CD8-positive, alpha-beta memory T cell (primary cell): ENCODE measurements at regions not wholly inside any gene's neighbourhood (a gene's known extent, or its start where the extent isn't known, plus 50 kb on each side); places are given as distances from the start of the nearest gene placed in this dataset.

Experiments
- CTCF ChIA-PET: fragments of 350-600 bp; sonication (Branson Sonifier 250); formaldehyde crosslinking; loops from one replicate; lab custom pipeline; 2021; ENCODE audit warnings: antibody characterized with exemption; lab: Charles Lee
- POLR2A ChIA-PET: fragments of 350-600 bp; sonication (Branson Sonifier 250); formaldehyde crosslinking; loops from one replicate; lab custom pipeline; 2021; ENCODE audit warnings: antibody characterized with exemption; lab: Charles Lee
- DNase-seq, 5 donors: peaks; one replicate each; pipeline versions ENCODE4 v3.0.0 to v3.0.0-alpha.2; 2020 to 2022; ENCODE audit warnings: mixed read lengths in 1 of 5
- H3K27ac ChIP-seq: one replicate; pipeline ENCODE4 v1.7.0; 2013; ENCODE audit warnings: low read depth, mild to moderate bottlenecking, low read length, moderate library complexity
- H3K27me3 ChIP-seq: 2 replicates; pipeline ENCODE4 v1.7.0; 2013; ENCODE audit warnings: low read length, mild to moderate bottlenecking; ENCODE audit not compliant: insufficient read depth, poor library complexity, severe bottlenecking
- H3K36me3 ChIP-seq: 2 replicates; pipeline ENCODE4 v1.7.0; 2013; ENCODE audit warnings: mild to moderate bottlenecking, low read length, moderate library complexity; ENCODE audit not compliant: insufficient read depth
- H3K4me1 ChIP-seq: 2 replicates; pipeline ENCODE4 v1.7.0; 2013; ENCODE audit warnings: mild to moderate bottlenecking, low read length, moderate library complexity; ENCODE audit not compliant: insufficient read depth
- H3K4me3 ChIP-seq: 2 replicates; pipeline ENCODE4 v1.7.0; 2013; ENCODE audit warnings: mild to moderate bottlenecking, low read length
- H3K9me3 ChIP-seq: 2 replicates; pipeline ENCODE4 v1.7.0; 2013; ENCODE audit warnings: mild to moderate bottlenecking, low read length
- H3K27ac Mint-ChIP-seq, 8 donors: one replicate each; pipeline ENCODE4 v1.8.0; 2020 to 2021; ENCODE audit warnings: mixed read lengths in 8 of 8, mild to moderate bottlenecking in 6 of 8, inconsistent platforms in 3 of 8, moderate library complexity in 3 of 8
- H3K27me3 Mint-ChIP-seq, 2 donors: one replicate each; pipeline ENCODE4 v1.8.0; 2020 to 2021; ENCODE audit warnings: mixed read lengths in 2 of 2, mild to moderate bottlenecking in 1 of 2, moderate library complexity in 1 of 2
- H3K36me3 Mint-ChIP-seq, 3 donors: one replicate each; pipeline ENCODE4 v1.8.0; 2020 to 2021; ENCODE audit warnings: mixed read lengths in 3 of 3, inconsistent platforms in 1 of 3, mild to moderate bottlenecking in 1 of 3
- H3K4me1 Mint-ChIP-seq, 3 donors: one replicate each; pipeline ENCODE4 v1.8.0; 2020 to 2021; ENCODE audit warnings: mixed read lengths in 3 of 3, inconsistent platforms in 1 of 3, mild to moderate bottlenecking in 1 of 3
- H3K4me3 Mint-ChIP-seq, 7 donors: one replicate each; pipeline ENCODE4 v1.8.0; 2020 to 2021; ENCODE audit warnings: mixed read lengths in 7 of 7, mild to moderate bottlenecking in 6 of 7, moderate library complexity in 4 of 7, inconsistent platforms in 2 of 7
- H3K9me3 Mint-ChIP-seq, 5 donors: one replicate each; pipeline ENCODE4 v1.8.0; 2020 to 2022; ENCODE audit warnings: mixed read lengths in 5 of 5, mild to moderate bottlenecking in 3 of 5, moderate library complexity in 2 of 5, inconsistent platforms in 1 of 5

GRCh38 chr1:211183747-211184313 lies 49.9 kb upstream of the KCNH1 start:
- no peak for DNase-seq
- no peak overlapping the region for H3K4me3 ChIP-seq
- no peaks in the 10 kb centered on the region for H3K27me3 ChIP-seq
- no peaks in the 10 kb centered on the region for H3K36me3 ChIP-seq
- no peaks in the 10 kb centered on the region for H3K9me3 ChIP-seq
- no peaks in the 10 kb centered on the region for H3K4me1 ChIP-seq
- no peak overlapping the region for H3K27ac ChIP-seq
- Mint-ChIP-seq H3K4me3 (no peak overlapping the region), H3K27me3 (peaks cover 11 to 12% of the 10 kb centered on the region in 2 donors), H3K4me1 (no peaks in the 10 kb centered on the region), H3K27ac (no peak overlapping the region), H3K9me3 (peaks cover 0 to 4% (median 0%) of the 10 kb centered on the region in 5 donors), H3K36me3 (peaks cover 0 to 2% (median 0%) of the 10 kb centered on the region in 3 donors)
- ChIA-PET POLR2A (no interaction called here), CTCF (no interaction called here)
